Stomach smooth muscle (tissue), 2 donors: ENCODE measurements at regions not wholly inside any gene's neighbourhood (a gene's known extent, or its start where the extent isn't known, plus 50 kb on each side); places are given as distances from the start of the nearest gene placed in this dataset.

Source experiments
- H3K27ac ChIP-seq: one replicate; pipeline ENCODE4 v1.7.0; 2013; ENCODE audit warnings: mild to moderate bottlenecking, low read length, inconsistent platforms
- H3K27me3 ChIP-seq, 2 donors: one replicate each; pipeline ENCODE4 v1.7.0; 2013; ENCODE audit warnings: low read length in 2 of 2; ENCODE audit not compliant: insufficient read depth in 2 of 2, control insufficient read depth in 1 of 2
- H3K36me3 ChIP-seq, 2 donors: one replicate each; pipeline ENCODE4 v1.7.0; 2013; ENCODE audit warnings: low read length in 2 of 2; ENCODE audit not compliant: control insufficient read depth in 2 of 2, insufficient read depth in 2 of 2
- H3K4me1 ChIP-seq: one replicate; pipeline ENCODE4 v1.7.0; 2013; ENCODE audit warnings: low read length; ENCODE audit not compliant: control insufficient read depth, insufficient read depth
- H3K4me3 ChIP-seq, 2 donors: one replicate each; pipeline ENCODE4 v1.7.0; 2013; ENCODE audit warnings: low read length in 2 of 2
- H3K9ac ChIP-seq, 2 donors: one replicate each; pipeline ENCODE4 v1.7.0; 2013; ENCODE audit warnings: low read length in 2 of 2, mild to moderate bottlenecking in 1 of 2
- H3K9me3 ChIP-seq, 2 donors: one replicate each; pipeline ENCODE4 v1.7.0; 2013; ENCODE audit warnings: low read length in 2 of 2; ENCODE audit not compliant: control insufficient read depth in 2 of 2
- donor health status: healthy.
- donor health status: Pancreatic carcinoma.

DNA sequence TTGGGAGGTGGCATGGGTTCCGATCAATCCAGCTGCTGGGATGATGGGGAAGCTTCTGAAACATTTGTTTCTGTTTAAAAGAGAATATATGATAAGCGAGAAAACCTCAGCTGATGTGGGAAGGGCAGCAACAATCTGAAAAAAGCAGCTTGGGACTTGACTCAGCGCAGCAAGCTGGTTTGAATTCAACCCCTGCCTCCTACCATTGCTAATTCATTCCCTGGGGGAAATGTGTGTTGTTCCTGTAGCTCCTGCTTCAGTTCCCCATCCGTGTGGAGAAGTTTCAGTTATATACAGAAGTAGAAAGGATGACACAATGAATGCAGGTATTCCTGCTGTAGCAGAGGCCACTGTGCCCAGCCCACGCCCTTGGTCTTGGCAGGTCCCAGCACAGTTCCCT is 145.1 kb downstream of the NXNL2 start:
- no peak overlapping the region for H3K9ac ChIP-seq
- H3K27me3 ChIP-seq = no peaks in the 10 kb centered on the region
- peaks cover 5% of the 10 kb centered on the region for H3K4me1 ChIP-seq
- no peaks in the 10 kb centered on the region for H3K36me3 ChIP-seq
- no peak overlapping the region for H3K4me3 ChIP-seq
- H3K9me3 ChIP-seq = no peaks in the 10 kb centered on the region
- H3K27ac ChIP-seq = no peak overlapping the region

DNA sequence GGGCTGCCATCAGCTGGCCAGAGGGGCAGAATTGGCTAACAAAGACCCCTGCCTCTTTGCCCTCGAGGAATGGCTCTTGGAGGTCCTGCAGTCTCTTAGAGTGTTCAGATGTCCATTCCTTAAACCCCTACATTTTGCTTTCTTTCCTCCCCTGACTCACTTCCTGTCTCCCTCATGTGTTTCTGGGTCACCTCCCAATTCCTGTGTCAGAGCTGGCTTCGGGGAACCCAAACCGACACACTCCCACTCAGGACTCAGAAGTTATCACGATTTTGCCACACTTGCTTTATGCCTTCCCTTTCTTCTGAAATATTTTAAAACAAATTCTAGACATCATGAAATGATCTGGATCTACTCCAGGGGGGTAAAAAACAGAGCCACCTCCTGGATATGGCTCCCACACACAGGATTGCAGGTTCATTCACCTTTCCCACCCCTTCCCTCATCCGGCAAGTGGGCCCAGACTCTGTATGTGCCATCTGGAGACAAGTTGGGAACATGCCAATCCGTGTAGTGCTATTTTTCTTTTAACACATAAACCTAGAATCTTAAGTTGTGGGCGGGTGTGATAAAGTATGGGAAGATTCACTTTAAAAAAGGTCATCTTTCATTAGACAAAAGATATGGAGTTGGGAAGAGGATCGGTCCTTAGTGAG is 145.7 kb downstream of the NXNL2 start:
- Histone ChIP-seq H3K27me3 (no peaks in the 10 kb centered on the region), H3K4me3 (no peak overlapping the region), H3K9me3 (no peaks in the 10 kb centered on the region), H3K27ac (no peak overlapping the region), H3K9ac (no peak overlapping the region), H3K36me3 (no peaks in the 10 kb centered on the region), H3K4me1 (peaks cover 5% of the 10 kb centered on the region)

DNA sequence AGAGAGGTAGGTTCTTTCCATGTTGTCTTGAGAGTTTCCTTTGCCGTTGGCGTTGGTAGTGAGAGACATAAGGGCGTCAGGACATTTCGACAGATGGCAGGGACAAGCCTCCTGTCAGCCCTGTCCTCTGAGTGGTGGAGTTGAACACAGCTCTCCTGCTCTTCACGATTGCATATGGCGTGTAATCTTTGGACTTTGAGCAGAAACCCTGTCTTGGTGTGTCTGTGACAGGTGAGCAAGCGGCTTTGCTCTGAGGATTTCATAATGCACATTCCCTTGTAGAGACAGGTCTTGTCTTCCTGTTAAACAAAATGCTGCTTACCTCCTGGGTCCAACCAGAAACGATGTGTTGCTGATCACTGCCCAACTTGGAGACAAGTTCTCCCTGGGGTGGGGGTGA is 146.5 kb downstream of the NXNL2 start:
- no peak overlapping the region for H3K27ac ChIP-seq
- peaks cover 5% of the 10 kb centered on the region for H3K4me1 ChIP-seq
- H3K9ac ChIP-seq = no peak overlapping the region
- no peak overlapping the region for H3K4me3 ChIP-seq
- H3K27me3 ChIP-seq = no peaks in the 10 kb centered on the region
- no peaks in the 10 kb centered on the region for H3K36me3 ChIP-seq
- H3K9me3 ChIP-seq = no peaks in the 10 kb centered on the region

DNA sequence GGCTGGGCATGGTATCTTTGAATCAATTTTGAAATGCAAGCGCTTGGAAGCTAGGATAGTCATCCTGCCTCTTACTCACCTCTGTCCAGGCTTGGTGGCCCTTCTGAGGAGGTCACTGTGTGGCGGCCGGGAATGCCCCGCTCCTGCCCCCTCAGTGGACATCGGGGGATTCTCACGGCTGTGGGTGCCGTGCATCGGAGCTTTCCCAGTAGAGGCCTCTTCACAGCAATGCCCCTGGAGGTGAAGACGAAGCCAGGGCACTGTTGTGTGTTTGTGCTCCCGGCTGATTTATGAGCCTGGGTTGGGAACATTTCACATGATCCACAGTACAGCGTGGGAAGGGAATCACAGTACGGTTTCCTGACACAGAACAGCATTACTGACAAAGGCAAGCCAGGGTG is 147.5 kb downstream of the NXNL2 start:
- no peak overlapping the region for H3K27ac ChIP-seq
- peaks cover 5% of the 10 kb centered on the region for H3K4me1 ChIP-seq
- H3K27me3 ChIP-seq = no peaks in the 10 kb centered on the region
- no peak overlapping the region for H3K4me3 ChIP-seq
- H3K36me3 ChIP-seq = no peaks in the 10 kb centered on the region
- no peaks in the 10 kb centered on the region for H3K9me3 ChIP-seq
- no peak overlapping the region for H3K9ac ChIP-seq

DNA sequence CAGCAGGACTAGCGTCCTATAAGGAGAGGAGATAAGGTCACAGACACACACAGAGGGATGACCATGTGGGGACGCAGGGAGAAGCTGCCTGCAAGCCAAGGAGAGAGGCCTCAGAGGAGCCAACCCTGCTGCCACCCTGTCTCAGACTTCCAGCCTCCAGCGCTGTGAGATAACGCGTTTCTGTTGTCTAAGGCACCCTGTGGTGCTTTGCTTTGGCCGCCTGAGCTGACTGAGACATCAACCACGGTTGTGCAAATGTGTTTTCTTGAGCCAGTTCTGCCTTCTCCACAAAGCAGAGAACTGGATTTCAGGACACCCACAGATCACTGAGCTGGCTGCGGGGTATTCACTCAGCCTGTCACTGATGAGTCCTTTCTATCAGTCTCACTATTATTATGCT is 149.1 kb downstream of the NXNL2 start:
- H3K27me3 ChIP-seq = no peaks in the 10 kb centered on the region
- H3K4me1 ChIP-seq = peaks cover 5% of the 10 kb centered on the region
- H3K36me3 ChIP-seq = no peaks in the 10 kb centered on the region
- H3K4me3 ChIP-seq = no peak overlapping the region
- no peak overlapping the region for H3K27ac ChIP-seq
- no peak overlapping the region for H3K9ac ChIP-seq
- no peaks in the 10 kb centered on the region for H3K9me3 ChIP-seq

DNA sequence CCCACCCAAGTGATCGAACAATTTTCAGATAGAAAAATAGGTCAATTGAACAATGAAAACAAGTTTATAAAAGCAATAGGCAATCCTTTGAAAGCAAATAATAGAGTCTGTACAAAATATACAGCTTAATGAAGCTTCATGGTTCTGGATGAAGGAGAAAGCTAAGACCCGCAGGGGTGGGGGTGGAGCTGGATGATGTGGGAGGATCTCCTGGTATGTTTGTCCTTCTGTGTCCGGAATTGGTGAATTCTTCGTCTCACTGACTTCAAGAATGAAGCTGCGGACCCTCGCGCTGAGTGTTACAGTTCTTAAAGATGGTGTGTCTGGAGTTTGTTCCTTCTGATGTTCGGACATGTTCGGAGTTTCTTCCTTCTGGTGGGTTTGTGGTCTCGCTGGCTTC is 149.9 kb downstream of the NXNL2 start:
- H3K4me1 ChIP-seq = peaks cover 5% of the 10 kb centered on the region
- H3K9me3 ChIP-seq = no peaks in the 10 kb centered on the region
- no peaks in the 10 kb centered on the region for H3K36me3 ChIP-seq
- H3K27me3 ChIP-seq = no peaks in the 10 kb centered on the region
- H3K4me3 ChIP-seq = no peak overlapping the region
- H3K27ac ChIP-seq = no peak overlapping the region
- no peak overlapping the region for H3K9ac ChIP-seq

DNA sequence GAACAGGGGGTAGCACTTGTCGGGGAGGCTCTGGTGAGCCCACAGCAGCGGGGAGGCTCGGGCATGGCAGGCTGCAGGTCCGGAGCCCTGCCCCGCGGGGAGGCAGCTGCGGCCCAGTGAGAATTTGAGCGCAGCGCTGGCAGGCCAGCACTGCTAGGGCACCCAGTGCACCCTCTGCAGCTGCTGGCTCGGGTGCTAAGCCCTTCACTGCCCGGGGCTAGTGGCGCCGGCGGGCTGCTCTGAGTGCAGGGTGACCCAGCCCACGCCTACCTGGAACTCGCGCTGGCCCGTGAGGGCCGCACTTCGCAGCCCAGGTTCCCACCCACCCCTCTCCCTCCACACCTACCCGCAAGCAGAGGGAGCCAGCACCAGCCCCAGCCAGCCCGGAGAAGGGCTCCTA is 151.0 kb downstream of the NXNL2 start:
- H3K9me3 ChIP-seq = no peaks in the 10 kb centered on the region
- H3K4me1 ChIP-seq = peaks cover 5% of the 10 kb centered on the region
- no peaks in the 10 kb centered on the region for H3K36me3 ChIP-seq
- no peak overlapping the region for H3K27ac ChIP-seq
- no peak overlapping the region for H3K4me3 ChIP-seq
- no peaks in the 10 kb centered on the region for H3K27me3 ChIP-seq
- H3K9ac ChIP-seq = no peak overlapping the region

DNA sequence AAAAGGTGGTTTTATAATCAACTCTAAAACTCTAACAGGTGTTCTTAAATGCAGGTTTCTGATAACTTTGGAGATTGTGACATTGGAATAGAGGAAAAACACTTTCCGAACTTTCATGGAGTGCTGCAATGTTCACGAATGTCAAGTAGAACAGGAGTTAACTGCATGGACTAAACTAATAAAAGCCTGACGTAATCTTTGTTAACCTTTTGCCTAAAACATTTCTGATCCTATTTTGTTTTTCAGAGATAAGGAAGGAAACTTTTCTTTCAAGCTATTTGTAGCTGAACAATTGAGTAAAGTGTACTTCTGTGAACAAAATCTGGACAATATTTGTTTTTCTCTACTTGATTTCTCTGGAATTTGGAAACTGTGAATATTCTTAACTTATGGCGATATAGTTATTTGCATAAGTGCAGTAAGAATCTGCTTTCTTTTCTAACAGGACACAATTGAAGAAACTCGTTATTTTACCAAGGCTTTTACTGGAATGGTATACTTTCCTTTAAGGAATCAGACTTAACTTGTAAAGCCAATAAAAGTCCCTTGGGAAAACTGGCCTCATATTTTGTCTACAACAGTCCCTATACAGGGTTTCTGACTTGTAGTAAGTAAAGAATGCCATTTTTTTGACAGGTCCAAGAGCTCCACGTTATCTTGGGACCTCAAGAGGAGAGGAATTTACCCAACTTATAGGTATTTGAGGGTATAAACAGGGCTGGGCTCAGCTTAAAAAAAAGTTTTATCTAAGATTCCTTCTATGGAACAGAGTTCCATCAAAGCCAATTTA is 154.7 kb downstream of the NXNL2 start:
- H3K27ac ChIP-seq = no peak overlapping the region
- no peaks in the 10 kb centered on the region for H3K36me3 ChIP-seq
- H3K4me1 ChIP-seq = no peaks in the 10 kb centered on the region
- no peak overlapping the region for H3K4me3 ChIP-seq
- peaks cover 0 to 4% of the 10 kb centered on the region in 2 donors for H3K9me3 ChIP-seq
- H3K9ac ChIP-seq = no peak overlapping the region
- H3K27me3 ChIP-seq = no peaks in the 10 kb centered on the region

DNA sequence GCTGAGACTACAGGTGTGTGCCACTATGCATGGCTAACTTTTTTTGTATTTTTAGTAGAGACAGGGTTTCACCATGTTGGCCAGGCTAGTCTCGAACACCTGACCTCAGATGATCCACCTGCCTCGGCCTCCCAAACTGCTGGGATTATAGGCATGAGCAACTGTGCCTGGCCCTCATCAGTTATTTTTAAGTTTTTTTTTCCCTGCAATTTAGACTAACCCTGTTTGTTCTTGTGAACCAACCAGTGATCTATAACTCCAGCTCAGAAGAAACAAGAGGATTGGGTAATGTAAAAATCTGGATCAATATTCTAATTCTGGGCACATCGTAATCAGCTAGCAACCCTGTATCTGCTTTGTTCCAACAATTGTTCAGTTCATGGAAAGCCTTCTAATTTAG is 155.7 kb downstream of the NXNL2 start:
- Histone ChIP-seq H3K36me3 (no peaks in the 10 kb centered on the region), H3K9me3 (peaks cover 0 to 4% of the 10 kb centered on the region in 2 donors), H3K27ac (no peak overlapping the region), H3K27me3 (no peaks in the 10 kb centered on the region), H3K4me3 (no peak overlapping the region), H3K4me1 (no peaks in the 10 kb centered on the region), H3K9ac (no peak overlapping the region)

DNA sequence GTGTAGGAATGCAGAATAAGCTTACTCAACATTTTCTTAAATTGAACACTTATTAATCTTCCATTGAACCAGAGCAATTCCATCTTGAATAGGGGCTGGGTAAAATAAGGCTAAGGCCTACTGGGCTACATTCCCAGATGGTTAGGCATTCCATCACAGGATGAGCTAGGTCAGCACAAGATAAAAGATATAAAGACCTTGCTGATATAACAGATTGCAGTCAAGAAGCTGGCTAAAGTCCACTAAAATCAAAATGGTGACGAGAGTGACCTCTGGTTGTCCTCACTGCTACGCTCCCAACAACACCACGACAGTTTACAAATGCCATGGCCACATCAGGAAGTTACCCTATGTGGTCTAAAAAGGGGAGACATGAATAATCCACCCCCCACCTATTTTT is 156.1 kb downstream of the NXNL2 start:
- H3K4me3 ChIP-seq = no peak overlapping the region
- H3K27me3 ChIP-seq = no peaks in the 10 kb centered on the region
- no peaks in the 10 kb centered on the region for H3K36me3 ChIP-seq
- H3K9me3 ChIP-seq = peaks cover 0 to 4% of the 10 kb centered on the region in 2 donors
- H3K9ac ChIP-seq = no peak overlapping the region
- H3K4me1 ChIP-seq = no peaks in the 10 kb centered on the region
- H3K27ac ChIP-seq = no peak overlapping the region

DNA sequence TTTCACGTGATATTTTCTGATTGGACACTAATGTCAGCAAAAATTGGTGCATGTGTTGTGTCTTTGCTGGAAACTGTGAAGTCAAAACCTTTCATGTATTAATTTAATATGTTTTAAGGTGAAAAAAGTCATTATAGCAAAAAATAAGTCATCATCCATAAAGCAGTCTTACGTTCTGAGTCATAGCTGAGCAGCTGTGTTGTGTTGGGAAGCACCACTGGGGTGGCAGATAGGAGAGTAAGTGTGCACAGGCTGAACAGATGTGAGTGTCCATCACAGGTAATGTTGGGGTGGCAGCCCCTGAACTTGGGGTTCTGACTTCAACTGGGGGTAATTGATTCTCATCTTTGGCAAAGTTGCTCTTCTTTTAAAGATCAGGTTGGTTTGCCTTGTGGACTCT is 156.8 kb downstream of the NXNL2 start:
- H3K27me3 ChIP-seq = no peaks in the 10 kb centered on the region
- H3K4me1 ChIP-seq = no peaks in the 10 kb centered on the region
- no peaks in the 10 kb centered on the region for H3K36me3 ChIP-seq
- H3K9me3 ChIP-seq = peaks cover 0 to 4% of the 10 kb centered on the region in 2 donors
- H3K27ac ChIP-seq = no peak overlapping the region
- no peak overlapping the region for H3K4me3 ChIP-seq
- H3K9ac ChIP-seq = no peak overlapping the region
